Body of pancreas (tissue), 4 donors: ENCODE measurements at regions not wholly inside any gene's neighbourhood (a gene's known extent, or its start where the extent isn't known, plus 50 kb on each side); places are given as distances from the start of the nearest gene placed in this dataset.

Experiments
- ATAC-seq: fragments of 150-250 bp; one replicate; pipeline ENCODE4 v1.9.1; 2016
- DNase-seq, 4 donors: peaks; one replicate each; pipeline ENCODE4 v3.0.0-alpha.2; 2019
- H3K27ac ChIP-seq, 4 donors: fragments of 200-600 bp; sonication (generic); 1 replicate in 3 of 4; 2 replicates in 1 of 4; pipeline versions ENCODE4 v1.5.1 to v1.6.1; 2016 to 2019; ENCODE audit warnings: mild to moderate bottlenecking in 1 of 4, mixed read lengths in 1 of 4, moderate library complexity in 1 of 4
- H3K27me3 ChIP-seq, 2 donors: fragments of 200-600 bp; sonication (generic); one replicate each; pipeline ENCODE4 v1.6.0; 2016; ENCODE audit warnings: mild to moderate bottlenecking in 1 of 2
- H3K36me3 ChIP-seq, 2 donors: fragments of 200-600 bp; sonication (generic); replicated peaks in 1 of 2; 2 replicates each; pipeline ENCODE4 v1.5.1; 2016; ENCODE audit warnings: low read depth in 2 of 2; ENCODE audit not compliant: insufficient read depth in 1 of 2
- H3K4me1 ChIP-seq: fragments of 200-600 bp; sonication (generic); one replicate; pipeline ENCODE4 v1.6.0; 2016
- H3K4me3 ChIP-seq, 2 donors: fragments of 200-600 bp; sonication (generic); 1 replicate in 1 of 2; 2 replicates in 1 of 2; pipeline ENCODE4 v1.5.1; 2016 to 2019
- H3K9me3 ChIP-seq, 3 donors: fragments of 200-600 bp; sonication (generic); 1 replicate in 2 of 3; 2 replicates in 1 of 3; pipeline ENCODE4 v1.5.1; 2016
- POLR2A ChIP-seq, 3 donors: fragments of 450-650 bp; IDR thresholded peaks; one replicate each; pipeline ENCODE4 v1.6.1; 2016; ENCODE audit warnings: antibody characterized with exemption in 3 of 3, mild to moderate bottlenecking in 2 of 3
- WGBS, 2 donors: methylation state at CpG; one replicate each; pipeline ENCODE4 v1.1.5; 2017; 5-methylcytosine and 5-hydroxymethylcytosine counted together
- intact Hi-C: fragments of 100-400 bp; cut with DNase I; formaldehyde crosslinking; loops from one replicate; pipeline ENCODE4 v1.15.1; 2023
- TF ChIP-seq, protein P1 (sequence below), 7 experiments: fragments of 450-650 bp in 4 of 7; fragments of 200-600 bp in 3 of 7; sonication (generic) in 3 of 7; IDR thresholded peaks; one replicate each; pipeline ENCODE4 v1.5.1; 2016 to 2019; ENCODE audit warnings: antibody characterized with exemption in 7 of 7

- intact Hi-C loops: no loop called here
- Histone ChIP-seq H3K27me3 (no peaks in the 10 kb centered on the region), H3K4me1 (no peaks in the 10 kb centered on the region), H3K27ac (no peak overlapping the region), H3K4me3 (no peak overlapping the region), H3K9me3 (no peaks in the 10 kb centered on the region), H3K36me3 (no peaks in the 10 kb centered on the region)
- WGBS, 2 donors: 61 to 66% methylated on average over 4 of the region's 4 CpGs
- ATAC-seq (no peak), DNase-seq (no peak)
- TF ChIP-seq, protein P1, sequence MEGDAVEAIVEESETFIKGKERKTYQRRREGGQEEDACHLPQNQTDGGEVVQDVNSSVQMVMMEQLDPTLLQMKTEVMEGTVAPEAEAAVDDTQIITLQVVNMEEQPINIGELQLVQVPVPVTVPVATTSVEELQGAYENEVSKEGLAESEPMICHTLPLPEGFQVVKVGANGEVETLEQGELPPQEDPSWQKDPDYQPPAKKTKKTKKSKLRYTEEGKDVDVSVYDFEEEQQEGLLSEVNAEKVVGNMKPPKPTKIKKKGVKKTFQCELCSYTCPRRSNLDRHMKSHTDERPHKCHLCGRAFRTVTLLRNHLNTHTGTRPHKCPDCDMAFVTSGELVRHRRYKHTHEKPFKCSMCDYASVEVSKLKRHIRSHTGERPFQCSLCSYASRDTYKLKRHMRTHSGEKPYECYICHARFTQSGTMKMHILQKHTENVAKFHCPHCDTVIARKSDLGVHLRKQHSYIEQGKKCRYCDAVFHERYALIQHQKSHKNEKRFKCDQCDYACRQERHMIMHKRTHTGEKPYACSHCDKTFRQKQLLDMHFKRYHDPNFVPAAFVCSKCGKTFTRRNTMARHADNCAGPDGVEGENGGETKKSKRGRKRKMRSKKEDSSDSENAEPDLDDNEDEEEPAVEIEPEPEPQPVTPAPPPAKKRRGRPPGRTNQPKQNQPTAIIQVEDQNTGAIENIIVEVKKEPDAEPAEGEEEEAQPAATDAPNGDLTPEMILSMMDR (IDR thresholded peaks at IDR 0.05): no peak
- no peak for TF ChIP-seq POLR2A (IDR thresholded peaks at IDR 0.05)
Measured at GRCh38 chr1:194300776-194301175, 1114.4 kb upstream of the B3GALT2 start.

DNA sequence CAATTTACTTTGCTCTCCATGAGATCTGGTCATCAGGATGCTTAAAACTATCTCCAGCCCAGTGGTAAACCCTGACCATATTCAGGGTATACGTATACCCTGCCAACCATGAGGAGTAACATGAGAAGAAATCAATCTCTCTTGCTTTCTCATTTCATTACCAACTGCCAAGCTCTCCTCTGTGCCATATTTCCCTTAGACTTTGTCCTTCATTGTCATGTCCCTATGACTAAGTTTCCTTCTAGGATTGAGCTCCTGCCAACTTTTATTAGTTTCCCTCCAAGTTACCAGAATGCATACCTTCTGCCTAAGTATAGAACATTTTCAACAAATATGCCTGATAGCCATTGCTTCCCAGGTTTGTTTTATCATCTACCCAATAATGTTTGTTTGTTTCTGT, 1113.9 kb upstream of the B3GALT2 start:
- ATAC-seq: no peak
- intact Hi-C loops: no loop called here

DNA sequence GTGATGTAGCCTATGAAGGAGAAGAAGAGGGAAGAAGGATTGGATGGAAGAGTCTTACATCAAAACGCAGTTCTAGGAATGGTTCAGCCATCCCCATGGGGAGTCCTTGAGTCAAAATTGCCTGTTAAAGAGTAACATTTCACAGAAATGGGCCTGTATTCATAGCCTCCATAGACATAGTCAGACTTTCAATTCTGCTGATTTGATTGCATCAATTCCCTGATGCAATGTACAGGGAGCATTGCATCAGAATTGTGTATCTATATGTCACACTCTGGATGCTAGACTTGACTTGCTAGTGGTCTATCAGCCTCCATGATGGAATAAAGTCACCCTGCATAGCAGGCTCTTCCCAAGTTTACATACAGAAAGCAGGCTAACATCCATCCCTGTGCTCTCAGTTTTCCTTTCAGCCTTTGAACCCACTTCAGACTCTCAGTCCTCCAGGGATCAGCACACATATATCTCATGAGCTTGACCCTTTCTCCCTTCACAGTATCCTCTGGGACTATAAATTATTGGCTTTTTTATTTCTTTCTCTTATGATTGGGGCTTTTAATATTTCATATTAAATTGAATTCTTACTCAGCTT, 1111.7 kb upstream of the B3GALT2 start:
- no peak overlapping the region for H3K27ac ChIP-seq
- WGBS, 2 donors: 64 to 84% methylated on average over 1 of the region's 1 CpG
- DNase-seq (no peak), ATAC-seq (no peak)
- TF ChIP-seq, protein P1 (IDR thresholded peaks at IDR 0.05): no peak
- no peak for TF ChIP-seq POLR2A (IDR thresholded peaks at IDR 0.05)
- H3K9me3 ChIP-seq: no peaks in the 10 kb centered on the region
- no peaks in the 10 kb centered on the region for H3K36me3 ChIP-seq
- no peaks in the 10 kb centered on the region for H3K27me3 ChIP-seq
- H3K4me3 ChIP-seq: no peak overlapping the region
- no peaks in the 10 kb centered on the region for H3K4me1 ChIP-seq
- intact Hi-C loops: no loop called here

More for the DNA sequence above, 1113.9 kb upstream of the B3GALT2 start:
- H3K9me3 ChIP-seq: no peaks in the 10 kb centered on the region
- WGBS, 2 donors: 21 to 59% methylated on average over 1 of the region's 1 CpG
- DNase-seq: no peak
- H3K27ac ChIP-seq: no peak overlapping the region
- no peaks in the 10 kb centered on the region for H3K27me3 ChIP-seq
- no peaks in the 10 kb centered on the region for H3K36me3 ChIP-seq
- H3K4me3 ChIP-seq: no peak overlapping the region
- no peaks in the 10 kb centered on the region for H3K4me1 ChIP-seq
- no peak for TF ChIP-seq POLR2A (IDR thresholded peaks at IDR 0.05)
- TF ChIP-seq, protein P1 (IDR thresholded peaks at IDR 0.05): no peak

DNA sequence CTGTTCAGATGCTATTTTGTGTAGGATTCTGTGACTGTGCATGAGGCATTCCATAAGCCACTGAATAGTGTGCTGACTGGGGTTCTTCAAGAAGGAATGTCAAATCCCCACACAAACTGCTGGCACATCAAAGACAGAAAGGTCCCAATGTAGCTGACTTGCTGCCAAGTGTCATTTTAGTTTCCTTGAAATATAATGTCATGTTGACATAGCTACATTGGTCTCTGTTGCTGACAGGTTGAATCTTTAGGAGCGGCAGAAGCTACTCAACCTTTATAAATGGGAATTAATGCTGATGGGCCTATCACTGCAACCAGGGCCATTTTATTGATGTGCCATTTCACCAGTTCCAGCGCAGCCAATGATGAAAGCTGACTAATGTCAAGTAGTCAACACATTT, 1110.7 kb upstream of the B3GALT2 start:
- H3K27me3 ChIP-seq: no peaks in the 10 kb centered on the region
- DNase-seq (no peak), ATAC-seq (no peak)
- TF ChIP-seq POLR2A (IDR thresholded peaks at IDR 0.05): no peak
- TF ChIP-seq, protein P1 (IDR thresholded peaks at IDR 0.05): no peak
- no peaks in the 10 kb centered on the region for H3K36me3 ChIP-seq
- WGBS, 2 donors: 67 to 82% methylated on average over 2 of the region's 2 CpGs
- no peak overlapping the region for H3K27ac ChIP-seq
- H3K9me3 ChIP-seq: no peaks in the 10 kb centered on the region
- H3K4me1 ChIP-seq: no peaks in the 10 kb centered on the region
- intact Hi-C loops: no loop called here
- no peak overlapping the region for H3K4me3 ChIP-seq

DNA sequence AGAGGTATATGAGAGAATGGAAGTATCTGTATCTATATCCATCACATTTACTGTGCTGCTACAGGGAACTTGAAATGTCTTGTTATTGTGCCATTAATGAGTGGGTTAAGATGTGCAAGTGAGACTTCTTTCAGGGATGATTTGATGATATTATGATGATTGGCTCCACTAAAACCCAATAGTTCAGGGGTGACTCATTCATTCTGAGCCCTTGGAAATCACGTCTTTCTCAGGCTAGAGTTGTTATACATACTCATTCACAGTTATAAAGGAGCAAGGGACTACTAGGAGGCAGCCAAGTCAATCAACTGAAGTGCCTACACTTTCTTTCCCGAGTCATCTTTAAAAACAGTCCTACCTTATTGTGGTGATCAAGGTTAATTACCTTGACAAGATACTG, 1109.8 kb upstream of the B3GALT2 start:
- no peaks in the 10 kb centered on the region for H3K4me1 ChIP-seq
- 41 to 49% methylated on average over 2 of the region's 2 CpGs for WGBS, 2 donors
- no peak for TF ChIP-seq POLR2A (IDR thresholded peaks at IDR 0.05)
- TF ChIP-seq, protein P1 (IDR thresholded peaks at IDR 0.05): no peak
- H3K36me3 ChIP-seq: no peaks in the 10 kb centered on the region
- no peak for ATAC-seq
- no peak overlapping the region for H3K4me3 ChIP-seq
- no peak overlapping the region for H3K27ac ChIP-seq
- intact Hi-C loops: no loop called here
- no peaks in the 10 kb centered on the region for H3K27me3 ChIP-seq
- DNase-seq: no peak
- no peaks in the 10 kb centered on the region for H3K9me3 ChIP-seq
